ENCODE measurements at regions not wholly inside any gene's neighbourhood (a gene's known extent, or its start where the extent isn't known, plus 50 kb on each side); places are given as distances from the start of the nearest gene placed in this dataset.

- no peak for FAIRE-seq
- DNase-seq (ENCODE audit: insufficient read length, low spot score): no peak
Measured at GRCh38 chr5:112112346-112112745, 306.7 kb downstream of the EPB41L4A start.

GRCh38 chr5:112109331-112110007 lies 309.6 kb downstream of the EPB41L4A start:
- FAIRE-seq (peak; percentile 47), DNase-seq (ENCODE audit: insufficient read length, low spot score) (no peak)

GRCh38 chr5:112106878-112107277 lies 312.2 kb downstream of the EPB41L4A start:
- FAIRE-seq (no peak), DNase-seq (ENCODE audit: insufficient read length, low spot score) (no peak)

GRCh38 chr5:112097768-112098167 lies 321.3 kb downstream of the EPB41L4A start:
- no peak for FAIRE-seq

GRCh38 chr5:112087222-112087621 lies 330.2 kb upstream of the NREP start:
- no peak for FAIRE-seq
- no peak for DNase-seq (ENCODE audit: insufficient read length, low spot score)

More at GRCh38 chr5:112097768-112098167, 321.3 kb downstream of the EPB41L4A start:
- DNase-seq (ENCODE audit: insufficient read length, low spot score): no peak

- DNase-seq (ENCODE audit: insufficient read length, low spot score) (no peak), FAIRE-seq (no peak)
Measured at GRCh38 chr5:112086740-112087139, 329.7 kb upstream of the NREP start.

- no peak for DNase-seq (ENCODE audit: insufficient read length, low spot score)
- FAIRE-seq: no peak
Measured at GRCh38 chr5:112084149-112084548, 327.2 kb upstream of the NREP start.

- no peak for DNase-seq (ENCODE audit: insufficient read length, low spot score)
- no peak for FAIRE-seq
Measured at GRCh38 chr5:112083623-112084022, 326.6 kb upstream of the NREP start.

GRCh38 chr5:112077180-112077579 lies 320.2 kb upstream of the NREP start:
- DNase-seq (ENCODE audit: insufficient read length, low spot score): no peak
- FAIRE-seq: peak; percentile 68

GRCh38 chr5:112070022-112070421 lies 313.0 kb upstream of the NREP start:
- FAIRE-seq (peak; percentile 37), DNase-seq (ENCODE audit: insufficient read length, low spot score) (no peak)

GRCh38 chr5:112069329-112069728 lies 312.3 kb upstream of the NREP start:
- no peak for DNase-seq (ENCODE audit: insufficient read length, low spot score)
- FAIRE-seq: no peak

- FAIRE-seq: no peak
- DNase-seq (ENCODE audit: insufficient read length, low spot score): no peak
Measured at GRCh38 chr5:112068593-112068992, 311.6 kb upstream of the NREP start.

- DNase-seq (ENCODE audit: insufficient read length, low spot score) (no peak), FAIRE-seq (no peak)
Measured at GRCh38 chr5:112065781-112066180, 308.8 kb upstream of the NREP start.

GRCh38 chr5:112064956-112065355 lies 308.0 kb upstream of the NREP start:
- FAIRE-seq: no peak

GRCh38 chr5:112064271-112064701 lies 307.3 kb upstream of the NREP start:
- DNase-seq (ENCODE audit: insufficient read length, low spot score) (no peak), FAIRE-seq (no peak)

More at GRCh38 chr5:112064956-112065355, 308.0 kb upstream of the NREP start:
- DNase-seq (ENCODE audit: insufficient read length, low spot score): no peak

GRCh38 chr5:112063856-112064255 lies 306.9 kb upstream of the NREP start:
- FAIRE-seq: no peak
- no peak for DNase-seq (ENCODE audit: insufficient read length, low spot score)

GRCh38 chr5:112063191-112063590 lies 306.2 kb upstream of the NREP start:
- DNase-seq (ENCODE audit: insufficient read length, low spot score) (no peak), FAIRE-seq (no peak)

GRCh38 chr5:112062181-112062580 lies 305.2 kb upstream of the NREP start:
- FAIRE-seq (no peak), DNase-seq (ENCODE audit: insufficient read length, low spot score) (no peak)

- FAIRE-seq (no peak), DNase-seq (ENCODE audit: insufficient read length, low spot score) (no peak)
Measured at GRCh38 chr5:112061666-112062065, 304.7 kb upstream of the NREP start.

- no peak for DNase-seq (ENCODE audit: insufficient read length, low spot score)
- FAIRE-seq: no peak
Measured at GRCh38 chr5:112059579-112060135, 302.7 kb upstream of the NREP start.

GRCh38 chr5:112049738-112050137 lies 292.7 kb upstream of the NREP start:
- FAIRE-seq (no peak), DNase-seq (ENCODE audit: insufficient read length, low spot score) (no peak)

GRCh38 chr5:112036206-112036605 lies 279.2 kb upstream of the NREP start:
- no peak for FAIRE-seq
- no peak for DNase-seq (ENCODE audit: insufficient read length, low spot score)

Measured in GM19239 (cell line).